ENCODE measurements at regions not wholly inside any gene's neighbourhood (a gene's known extent, or its start where the extent isn't known, plus 50 kb on each side); places are given as distances from the start of the nearest gene placed in this dataset.
"Not testable (repeated sequence)": the region's sequence is repeated elsewhere in the genome, so short reads cannot be mapped to it uniquely, and the experiment has no call there.

GRCh38 chr2:40712197-40712894, 260.5 kb upstream of the SLC8A1 start:
- not testable (repeated sequence) for DNase-seq

- no peak for DNase-seq
These were observed 265.0 kb upstream of the SLC8A1 start for GRCh38 chr2:40716879-40717278.

- no peak for DNase-seq
These were observed 267.5 kb upstream of the SLC8A1 start for GRCh38 chr2:40719414-40719813.

DNA sequence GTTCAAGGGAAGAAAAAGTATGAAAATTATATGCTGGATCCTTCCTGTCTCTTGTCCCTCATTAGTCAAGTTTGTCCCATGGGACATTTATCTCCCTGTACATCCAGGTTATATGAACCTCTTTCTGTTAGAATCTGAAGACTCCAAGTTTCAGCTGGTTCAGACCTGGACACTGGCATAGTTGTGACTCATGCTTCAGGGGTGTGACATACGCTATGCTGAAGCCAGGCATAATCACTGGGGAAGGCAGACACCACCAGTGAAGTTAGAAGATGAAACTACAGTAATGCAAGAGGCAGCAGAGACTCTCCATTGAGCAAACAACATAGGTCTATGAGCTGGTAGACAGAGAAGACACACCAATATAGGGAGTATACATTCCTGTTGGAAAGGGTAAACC, 269.7 kb upstream of the SLC8A1 start:
- no peak for DNase-seq

DNA sequence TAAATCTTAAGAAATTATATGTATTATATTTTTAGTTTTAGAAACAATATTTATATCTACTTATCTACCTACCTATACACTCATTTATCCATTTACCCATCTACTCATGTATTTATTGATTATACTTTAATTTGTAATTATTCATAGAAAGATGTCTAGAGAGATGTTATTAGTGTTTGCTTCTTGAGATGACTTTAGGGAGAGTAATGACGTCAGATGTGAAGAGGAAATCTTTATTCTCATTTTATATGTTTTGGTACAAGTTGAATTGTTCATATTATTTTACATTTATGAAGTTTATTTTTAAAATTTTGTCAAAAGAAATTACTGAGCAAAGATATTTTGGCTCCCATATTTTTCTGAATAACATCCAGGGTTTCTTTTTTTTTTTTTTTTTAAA, 271.3 kb upstream of the SLC8A1 start:
- no peak for DNase-seq

- no peak for DNase-seq
These were observed 273.1 kb upstream of the SLC8A1 start for GRCh38 chr2:40725040-40725439.

GRCh38 chr2:40725950-40726349, 274.1 kb upstream of the SLC8A1 start:
- no peak for DNase-seq

DNA sequence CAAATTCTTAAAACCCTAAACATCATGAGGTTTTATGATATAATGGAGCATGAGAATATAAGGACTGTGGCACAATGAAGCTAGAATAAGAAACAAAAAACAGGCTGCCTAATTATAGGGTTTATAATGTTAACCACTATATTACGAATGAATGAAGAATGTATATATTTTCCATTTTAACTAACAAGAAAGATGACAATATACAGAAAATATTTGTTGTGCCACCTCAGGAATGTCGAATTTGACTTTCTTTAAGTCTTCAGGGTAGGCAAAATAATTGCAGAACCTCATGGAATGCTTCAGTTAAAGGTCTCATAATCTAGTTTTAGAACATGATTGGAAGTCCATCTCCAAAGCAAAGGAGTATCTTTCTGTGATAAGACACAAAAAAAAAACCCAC, 282.9 kb upstream of the SLC8A1 start:
- DNase-seq, result no peak

DNA sequence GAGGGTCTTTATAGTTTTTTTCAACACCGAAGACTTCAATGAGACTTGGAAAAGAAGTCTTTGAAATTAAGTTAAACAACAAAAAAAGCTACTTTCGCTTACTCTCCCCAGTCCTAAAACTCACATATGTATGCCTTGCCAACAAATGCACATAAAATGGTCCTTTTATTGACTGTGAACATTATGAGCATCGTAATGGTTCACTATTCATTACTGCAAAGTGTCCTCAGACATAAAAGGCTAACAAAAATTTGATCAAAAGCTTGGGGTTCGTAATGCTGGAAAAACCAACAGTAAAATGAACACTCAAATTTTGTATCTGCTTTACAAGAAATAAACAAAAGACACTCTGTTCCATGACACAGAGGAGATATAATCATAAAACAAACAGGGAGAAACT, 285.3 kb upstream of the SLC8A1 start:
- DNase-seq, result no peak

DNA sequence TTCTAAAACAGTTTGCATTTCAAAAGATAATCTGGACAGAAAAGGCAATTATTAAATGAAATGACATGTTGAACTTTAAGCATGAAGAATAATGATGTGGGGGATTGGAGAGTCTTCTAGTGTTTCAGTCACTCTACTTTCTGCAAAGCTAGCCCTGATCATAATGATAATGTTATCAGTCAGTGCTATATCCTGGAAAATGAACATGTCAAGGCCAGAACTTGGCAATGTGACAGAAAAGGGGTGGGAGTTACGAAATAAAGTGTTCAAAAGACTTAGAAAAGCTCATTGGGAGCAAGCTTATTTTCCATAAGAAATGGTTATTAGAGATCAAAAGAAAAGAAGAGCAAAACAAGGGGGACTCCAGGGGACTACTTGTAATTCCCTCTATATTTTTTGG, 288.5 kb upstream of the SLC8A1 start:
- no peak for DNase-seq

- DNase-seq, result no peak
These were observed 289.6 kb upstream of the SLC8A1 start for GRCh38 chr2:40741532-40741931.

GRCh38 chr2:40746191-40746590, 294.3 kb upstream of the SLC8A1 start:
- DNase-seq, result no peak

DNA sequence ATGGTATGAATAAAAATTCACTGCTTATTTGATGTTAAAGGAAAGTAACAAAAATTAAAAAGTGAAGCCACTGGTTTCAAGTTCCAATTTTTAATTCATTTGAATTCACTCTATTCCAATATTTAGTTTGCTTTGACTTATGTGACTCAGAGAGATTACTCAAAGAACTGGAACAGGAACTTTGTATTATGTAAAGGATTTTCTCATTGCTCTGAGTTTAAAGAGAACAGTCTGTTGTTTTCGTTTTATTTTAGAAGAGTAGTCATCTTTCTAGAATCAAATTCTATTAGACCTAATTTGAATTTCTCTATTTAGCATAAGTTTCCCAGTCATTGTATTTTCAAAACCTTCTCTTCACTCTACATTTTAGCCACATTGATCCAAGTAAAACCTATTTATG, 300.1 kb upstream of the SLC8A1 start:
- no peak for DNase-seq

GRCh38 chr2:40752796-40753195, 300.9 kb upstream of the SLC8A1 start:
- no peak for DNase-seq

- no peak for DNase-seq
These were observed 303.0 kb upstream of the SLC8A1 start for GRCh38 chr2:40754912-40755311.

- no peak for DNase-seq
These were observed 306.7 kb upstream of the SLC8A1 start for GRCh38 chr2:40758401-40759155.

DNA sequence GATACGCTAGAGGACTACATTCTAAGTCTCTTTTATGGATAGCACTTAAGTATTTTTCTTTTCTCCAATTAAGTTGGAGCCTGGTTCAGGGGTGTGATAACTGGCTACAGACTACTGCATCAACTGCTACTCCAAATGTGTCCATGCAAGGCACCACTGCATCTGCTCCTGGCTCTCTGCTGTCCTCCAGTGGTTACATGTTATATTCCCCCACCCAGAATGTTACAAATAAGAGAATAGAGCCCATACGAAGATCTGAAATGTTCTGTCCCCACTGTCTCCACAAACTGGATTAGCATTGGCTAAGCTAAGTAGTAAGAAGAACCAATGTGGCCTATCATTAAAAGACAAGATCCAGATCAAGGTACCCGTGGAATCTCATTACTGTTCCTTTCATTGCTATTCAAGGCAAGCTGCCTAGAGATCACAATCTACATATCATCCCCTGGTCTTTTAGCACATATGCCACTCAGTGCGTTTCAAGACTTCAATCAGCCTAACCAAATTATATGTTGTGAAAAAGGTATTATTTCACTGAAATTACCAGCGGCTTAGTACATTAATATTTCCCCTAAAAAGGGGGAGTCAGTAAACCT, 308.3 kb upstream of the SLC8A1 start:
- DNase-seq, result no peak

DNA sequence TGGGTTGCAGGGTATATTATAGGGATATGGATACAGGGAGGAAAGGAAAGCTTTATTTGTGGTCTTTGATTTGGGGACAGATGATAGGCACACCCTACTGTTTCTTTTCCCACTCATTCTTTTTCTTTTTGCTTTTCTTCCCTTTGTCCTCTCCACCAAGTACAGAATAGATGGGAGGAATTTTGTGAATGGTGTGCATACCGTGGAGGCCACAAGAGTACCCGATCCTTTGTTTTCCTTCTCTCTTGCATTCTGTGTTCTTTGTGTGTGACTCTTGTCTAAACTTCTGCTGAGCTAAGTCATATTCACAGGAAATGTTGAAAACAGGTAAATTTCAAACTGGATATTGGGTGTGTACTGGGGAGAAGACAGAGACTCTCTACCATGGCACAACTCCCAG, 321.4 kb upstream of the SLC8A1 start:
- no peak for DNase-seq

DNA sequence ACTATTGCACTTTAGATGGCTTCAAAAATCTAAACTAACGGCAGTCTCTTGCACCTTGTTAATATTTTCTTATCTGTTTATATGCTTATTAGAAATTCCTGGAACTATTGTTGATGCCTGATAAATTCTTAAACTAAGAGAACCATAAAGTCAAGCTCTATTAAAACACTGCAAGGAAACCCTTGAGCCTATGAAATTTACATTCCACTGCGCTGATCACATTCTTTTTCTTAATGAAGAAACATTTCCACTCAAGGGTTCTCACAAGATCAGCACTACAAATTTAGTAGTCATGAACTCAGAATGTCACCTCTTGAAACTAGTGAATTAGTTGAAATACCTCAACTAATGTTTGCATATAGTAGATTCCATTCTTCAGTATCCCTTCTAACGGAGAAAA, 331.8 kb upstream of the SLC8A1 start:
- no peak for DNase-seq

DNA sequence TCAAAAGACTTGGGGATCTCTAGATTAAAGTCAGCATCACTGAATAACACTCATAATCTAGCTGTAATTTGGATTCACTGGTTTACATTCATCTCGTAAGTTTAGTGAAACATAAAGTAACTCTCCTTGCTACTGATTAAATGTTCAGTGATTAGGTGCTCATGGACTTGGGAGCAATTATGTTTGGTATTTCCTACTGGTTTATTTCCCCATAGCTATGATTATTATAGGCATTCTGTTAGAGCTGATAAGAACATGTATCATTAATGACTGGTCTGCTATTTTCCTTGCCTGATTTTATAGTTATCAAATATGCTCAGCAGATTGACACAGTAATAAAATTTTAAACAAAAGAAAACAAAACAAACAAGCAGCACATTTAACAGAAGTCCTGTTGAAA, 334.7 kb upstream of the SLC8A1 start:
- no peak for DNase-seq

DNA sequence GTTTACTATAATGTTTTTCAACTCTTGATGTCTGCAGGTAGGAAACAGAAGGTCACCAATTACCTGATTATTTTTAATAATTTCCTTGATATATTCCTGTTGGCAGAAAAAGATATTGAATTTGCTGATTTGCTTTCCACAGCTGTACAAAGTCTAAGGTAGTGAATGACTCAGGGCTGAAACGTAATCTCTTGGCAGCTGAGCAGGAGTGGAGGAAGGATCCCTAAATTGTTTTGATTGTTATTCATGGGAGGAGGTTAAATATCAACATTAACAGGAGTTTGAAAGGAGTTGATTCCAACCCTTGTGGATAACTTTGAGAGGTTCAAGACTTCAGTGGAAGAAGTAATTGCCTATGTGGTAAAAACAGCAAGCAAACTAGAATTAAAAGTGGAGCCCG, 345.2 kb upstream of the SLC8A1 start:
- no peak for DNase-seq

DNA sequence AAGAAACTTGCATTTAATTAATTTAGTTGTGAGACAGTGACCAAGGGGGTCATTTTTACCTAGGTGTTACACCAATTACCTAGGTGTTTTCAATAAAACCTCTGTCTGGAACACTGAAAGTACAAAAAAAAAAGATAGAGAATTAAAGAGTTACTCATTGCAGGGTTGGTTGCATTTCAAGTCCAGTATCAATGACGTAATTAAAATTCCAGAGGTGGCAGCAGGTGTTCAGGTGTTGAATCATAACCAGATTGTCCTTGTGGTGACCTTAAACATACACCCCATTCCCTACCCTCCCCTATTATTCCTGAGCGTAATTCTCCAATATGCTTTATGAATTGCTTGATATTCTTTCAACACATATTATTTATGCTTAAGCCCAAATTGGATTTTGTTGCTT, 352.0 kb upstream of the SLC8A1 start:
- DNase-seq, result no peak

GRCh38 chr2:40809156-40809555, 357.3 kb upstream of the SLC8A1 start:
- DNase-seq, result no peak

GRCh38 chr2:40814616-40815015, 362.7 kb upstream of the SLC8A1 start:
- no peak for DNase-seq
